ENCODE measurements at regions not wholly inside any gene's neighbourhood (a gene's known extent, or its start where the extent isn't known, plus 50 kb on each side); places are given as distances from the start of the nearest gene placed in this dataset.

- ChIA-PET POLR2A (no interaction called here), CTCF (interaction anchor here (1.1 to 8.9 kb wide), 3 partner anchors 46 to 506 kb away, joined by 3 to 240 read pairs (median 45); partner anchors contain the start of gene ZFP36L2)
- H3K4me3 ChIP-seq (replicated peaks in 1 of 3; ENCODE audit: insufficient read depth in 1 of 3, low read depth in 1 of 3, low read length in 3 of 3), result no peak overlapping the region
- no peaks in the 10 kb centered on the region for H3K9me3 ChIP-seq (replicated peaks; ENCODE audit: control insufficient read depth, insufficient read depth, low read length)
- intact Hi-C loops (cut with micrococcal nuclease) (loop anchor here (5.0 kb wide), 3 partner anchors 44 to 564 kb away; no protein-coding TSS in a partner anchor), dilution Hi-C loops (cut with MboI; ENCODE audit: extremely low pct_ligation_motif_present, low sequenced_read_pairs) (no loop called here)
- H3K27ac ChIP-seq (ENCODE audit: insufficient read depth, low read depth, low read length), result no peak overlapping the region
- TF ChIP-seq GATA2 (IDR thresholded peaks at IDR 0.05; ENCODE audit: insufficient read depth, insufficient read length, low read depth, low read length) (no peak), EZH2 (IDR thresholded peaks at IDR 0.05; ENCODE audit: borderline replicate concordance, low read depth, low read length, severe bottlenecking) (no peak), JUN (IDR thresholded peaks at IDR 0.05; ENCODE audit: borderline replicate concordance, insufficient read depth, insufficient read length, low read depth) (no peak), POLR2AphosphoS5 (IDR thresholded peaks at IDR 0.05; ENCODE audit: insufficient read depth, low read depth, low read length) (no peak), POLR2A (IDR thresholded peaks at IDR 0.05; ENCODE audit: low read depth, low read length) (no peak), FOS (IDR thresholded peaks at IDR 0.05; ENCODE audit: borderline replicate concordance, insufficient read depth, low read length) (no peak), MYC (IDR thresholded peaks at IDR 0.05; ENCODE audit: low read depth, low read length) (no peak), CTCF (IDR thresholded peaks at IDR 0.05; ENCODE audit: extremely low read depth in 1 of 2, insufficient read depth in 1 of 2, low read depth in 1 of 2, low read length in 2 of 2) (no peak), MAX (IDR thresholded peaks at IDR 0.05; ENCODE audit: insufficient read depth, insufficient read length) (no peak)
- no peaks in the 10 kb centered on the region for H3K36me3 ChIP-seq (ENCODE audit: control insufficient read depth in 2 of 2, extremely low read depth in 1 of 2, insufficient read depth in 2 of 2, low read length in 2 of 2)
- no peak overlapping the region for H3K4me2 ChIP-seq (ENCODE audit: insufficient read depth, low read length)
- H3K79me2 ChIP-seq (ENCODE audit: control insufficient read depth, insufficient read depth, low read length), result no peaks in the 10 kb centered on the region
- H3K9ac ChIP-seq (replicated peaks; ENCODE audit: extremely low read depth, insufficient read depth, low read length), result no peak overlapping the region
- H2AFZ ChIP-seq (ENCODE audit: low read depth, low read length), result no peak overlapping the region
- no TSS peak for BruUV-seq (replicated peaks)
- no peak for DNase-seq (ENCODE audit: low read depth, low spot score)
- no peaks in the 10 kb centered on the region for H3K9me1 ChIP-seq (replicated peaks; ENCODE audit: control insufficient read depth, extremely low read depth, insufficient read depth, low read length)
- FAIRE-seq, result no peak
- peaks cover 0 to 5% of the 10 kb centered on the region in 2 experiments for H3K27me3 ChIP-seq (ENCODE audit: control insufficient read depth in 2 of 2, insufficient read depth in 2 of 2, low read length in 2 of 2)
- H4K20me1 ChIP-seq (replicated peaks; ENCODE audit: control insufficient read depth, extremely low read depth, insufficient read depth, low read length), result no peaks in the 10 kb centered on the region
- peaks cover 4% of the 10 kb centered on the region for H3K4me1 ChIP-seq (ENCODE audit: control insufficient read depth, extremely low read depth, insufficient read depth, low read length)
Measured at GRCh38 chr2:42978175-42978886, 185.9 kb upstream of the HAAO start.

Data from endothelial cell of umbilical vein (primary cell).